ENCODE measurements at regions not wholly inside any gene's neighbourhood (a gene's known extent, or its start where the extent isn't known, plus 50 kb on each side); places are given as distances from the start of the nearest gene placed in this dataset.

DNA sequence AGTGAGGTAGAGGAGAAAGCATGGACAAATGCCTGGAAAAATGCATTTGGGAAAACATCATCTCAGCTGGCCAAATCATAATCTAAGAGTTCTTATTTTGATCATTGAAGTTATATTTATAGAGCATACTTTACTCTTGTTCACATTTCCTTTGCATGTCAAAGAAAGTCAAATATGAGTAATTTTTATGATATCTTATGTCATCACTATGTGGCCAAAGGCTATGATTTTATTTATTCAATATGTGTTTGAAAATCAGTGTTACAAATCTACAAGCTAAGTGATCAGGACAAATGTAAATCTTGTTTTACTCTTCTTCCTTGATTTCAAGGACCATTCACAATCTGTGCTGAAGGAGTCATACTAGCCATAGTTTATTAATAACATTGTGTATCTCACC, 237.2 kb upstream of the DPH6 start:
- no peak for DNase-seq

DNA sequence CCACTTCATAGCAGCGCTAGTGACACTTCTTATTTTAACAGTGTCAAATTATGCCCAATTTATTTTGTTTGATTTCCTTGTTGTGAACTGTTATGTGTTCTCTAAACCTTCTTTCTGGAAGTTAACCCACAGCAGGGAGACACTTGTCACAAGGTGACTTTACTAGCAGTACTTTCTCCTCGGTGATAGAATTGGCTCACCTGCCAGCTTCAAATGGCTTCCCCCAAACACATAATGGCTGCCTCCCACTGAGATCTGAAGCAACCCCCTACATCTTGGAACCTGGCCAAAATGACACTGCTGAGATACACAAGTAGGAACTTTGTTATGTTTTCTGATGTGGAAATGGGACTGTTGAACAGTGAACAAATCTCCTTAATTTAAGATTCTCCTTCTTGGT, 238.8 kb upstream of the DPH6 start:
- peak in 1 of 2 experiments; percentile 3 for DNase-seq

DNA sequence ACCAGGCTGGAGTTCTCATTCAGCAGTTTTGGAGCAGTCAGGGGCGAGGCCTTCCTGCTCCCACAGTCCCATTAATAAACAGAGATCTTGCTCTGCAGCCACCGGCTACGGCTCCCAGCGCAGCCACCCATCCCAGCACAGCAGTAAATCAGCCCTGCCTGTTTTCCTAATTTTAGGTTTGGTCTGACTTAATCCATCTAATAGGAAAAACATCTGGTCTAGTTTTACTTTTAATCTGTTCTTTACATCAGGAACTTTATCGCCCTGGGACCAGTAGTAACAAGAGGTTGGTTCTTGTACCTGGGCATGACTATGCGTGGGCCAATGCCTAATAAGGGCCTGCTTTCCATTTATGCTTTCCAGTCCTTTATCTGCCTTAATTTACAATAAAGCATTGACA, 264.0 kb upstream of the DPH6 start:
- DNase-seq: no peak

DNA sequence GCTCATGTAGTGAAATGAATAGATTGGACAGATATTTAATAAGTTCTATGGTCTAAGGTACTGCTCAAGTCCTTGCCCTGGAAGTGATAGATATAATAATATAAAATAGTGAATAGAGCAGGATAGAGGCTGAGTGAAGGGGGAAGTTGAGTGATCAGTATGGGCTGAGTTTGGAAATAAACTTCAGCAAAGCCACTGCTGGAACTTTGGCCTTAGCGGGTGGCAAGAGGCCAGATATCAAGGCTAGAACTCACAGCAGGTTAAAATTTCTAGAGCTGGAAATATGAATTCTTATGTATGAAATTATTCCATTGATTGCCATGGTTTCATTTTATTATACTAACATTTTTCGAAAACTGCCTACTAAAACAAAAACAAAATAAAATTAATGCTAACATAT, 267.6 kb upstream of the DPH6 start:
- no peak for DNase-seq

DNA sequence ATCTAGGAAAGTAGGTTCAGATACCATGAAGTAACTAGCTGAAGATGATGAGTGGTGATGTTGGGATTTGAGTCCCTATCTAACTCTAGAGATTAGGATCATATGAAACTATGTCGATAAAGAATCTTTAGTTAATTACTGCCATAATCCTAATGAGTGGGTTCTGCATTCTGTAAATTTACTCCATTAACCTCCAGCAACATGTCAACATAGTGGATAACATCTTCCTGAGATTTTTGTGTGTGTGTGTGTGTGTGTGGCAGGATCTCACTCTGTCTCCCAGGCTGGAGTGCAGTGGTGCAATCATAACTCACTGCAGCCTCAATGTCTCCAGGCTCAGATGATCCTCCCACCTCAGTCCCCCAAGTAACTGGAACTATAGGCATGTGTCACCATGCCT, 272.9 kb upstream of the DPH6 start:
- no peak for DNase-seq

DNA sequence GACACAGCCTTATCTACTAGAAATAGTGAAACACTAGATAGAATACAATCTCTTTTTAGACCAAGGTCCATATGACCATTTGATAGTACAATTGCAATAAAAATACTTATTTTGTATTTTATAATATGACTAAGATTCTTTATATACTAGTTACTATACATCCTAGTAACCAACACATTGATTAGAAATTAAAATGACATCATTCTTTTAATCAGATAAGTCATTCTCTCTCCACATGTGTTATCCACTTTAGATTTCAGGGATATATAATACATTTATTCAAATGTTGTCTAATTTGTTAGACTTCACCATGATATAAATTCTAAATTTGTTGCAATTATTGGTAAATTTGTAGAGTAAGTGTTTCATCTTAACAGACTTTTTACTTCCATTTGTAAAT, 276.2 kb upstream of the DPH6 start:
- DNase-seq: no peak

DNA sequence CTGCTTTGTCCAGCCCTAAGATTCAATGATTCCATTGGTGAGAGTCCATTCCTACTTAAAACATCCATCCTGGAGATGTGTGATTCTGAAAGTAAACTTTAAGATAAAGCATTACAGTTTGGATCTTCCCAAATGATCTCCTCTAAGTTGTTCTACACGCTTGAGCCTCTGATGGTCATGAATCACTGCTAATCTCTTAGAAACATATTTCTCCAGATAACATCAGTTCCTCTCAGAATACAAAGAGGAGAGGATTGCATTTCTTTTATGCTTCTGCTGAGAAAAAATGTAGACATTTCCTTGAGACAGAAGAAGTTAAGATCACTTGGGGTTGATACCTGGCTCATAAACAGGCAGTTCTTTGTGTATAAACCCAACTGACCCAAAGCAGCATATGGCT, 281.2 kb upstream of the DPH6 start:
- no peak for DNase-seq

DNA sequence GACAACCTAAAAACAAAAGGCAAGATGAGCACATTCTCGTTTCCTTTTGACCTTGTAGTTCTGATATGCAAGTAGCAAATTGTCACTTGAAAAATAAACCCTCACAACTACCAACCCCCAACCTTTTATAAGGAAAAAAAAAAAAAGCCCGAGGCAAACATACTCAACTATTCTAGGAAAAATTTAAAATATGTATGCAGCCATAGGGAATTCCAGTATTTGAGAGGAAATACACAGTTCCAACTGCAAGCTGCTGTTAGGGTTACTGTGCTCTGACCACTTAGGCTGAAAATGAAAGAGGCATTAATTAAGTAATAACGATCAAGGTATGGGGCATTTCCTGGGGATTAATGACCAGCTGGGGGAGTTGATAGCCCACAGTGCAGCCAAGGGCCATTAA, 281.9 kb upstream of the DPH6 start:
- no peak for DNase-seq

DNA sequence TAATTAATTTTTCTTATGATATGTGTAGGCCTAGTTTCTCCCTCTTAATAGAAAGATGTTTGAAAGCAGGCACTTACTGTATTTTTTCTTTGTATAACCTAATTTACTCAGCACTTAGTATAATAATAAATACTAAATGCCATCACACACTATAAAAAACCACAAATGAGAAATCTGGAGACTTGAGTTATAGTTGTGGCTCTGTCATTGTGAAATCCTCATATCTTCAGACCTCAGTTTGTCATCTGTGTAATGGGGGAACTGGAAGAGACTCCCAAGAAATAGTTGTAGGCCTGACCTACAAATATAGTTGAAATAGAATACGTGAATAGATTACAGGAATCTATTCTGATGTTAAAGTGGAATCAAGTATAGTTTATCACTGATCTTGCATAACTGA, 287.6 kb upstream of the DPH6 start:
- no peak for DNase-seq

DNA sequence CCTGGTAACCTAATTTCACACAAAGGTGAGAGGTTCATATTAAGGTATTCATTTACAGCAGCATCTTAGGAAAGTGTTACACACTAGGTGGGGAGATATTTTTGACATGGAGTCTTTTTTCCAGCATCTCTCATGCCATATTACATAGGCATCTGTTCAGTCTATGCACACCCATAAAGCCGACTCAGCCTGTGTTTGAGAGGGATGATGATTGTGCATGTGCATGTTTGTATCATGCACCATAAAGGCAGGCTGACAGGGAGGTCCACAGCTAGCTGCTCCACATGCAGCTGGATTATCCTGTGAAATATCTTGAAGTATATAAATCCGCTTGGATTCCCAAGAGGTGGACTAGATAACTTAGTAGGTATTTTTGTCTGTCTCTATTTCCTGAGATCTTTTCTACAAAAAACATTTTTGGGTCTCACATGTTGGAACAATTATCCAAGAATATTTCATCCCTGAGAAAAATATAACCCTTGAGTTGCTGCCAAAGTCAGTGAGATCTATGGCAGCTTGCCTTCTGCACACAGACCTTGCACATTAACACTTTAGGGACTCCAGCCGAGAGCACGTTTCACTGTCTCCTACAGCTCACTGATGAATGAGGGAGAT, 288.4 kb upstream of the DPH6 start:
- DNase-seq: no peak

DNA sequence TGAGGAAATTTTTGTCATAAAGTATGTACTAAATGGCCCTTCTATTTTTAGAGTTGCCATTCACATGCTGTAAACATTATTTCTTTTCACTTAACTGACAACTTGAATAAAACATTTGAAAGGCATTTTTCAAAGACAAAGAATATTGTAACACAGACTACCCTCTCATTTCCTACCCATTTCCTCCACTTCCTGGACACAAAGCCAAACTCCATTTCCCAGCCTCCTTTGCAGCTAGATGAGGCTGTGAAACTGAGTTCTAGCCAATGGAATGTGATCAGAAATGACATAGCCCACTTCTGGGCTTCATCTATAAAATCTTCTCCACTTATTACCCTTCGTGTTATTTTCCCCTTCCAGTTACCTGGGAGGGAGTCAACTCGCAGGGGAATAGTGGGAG, 288.9 kb upstream of the DPH6 start:
- no peak for DNase-seq

DNA sequence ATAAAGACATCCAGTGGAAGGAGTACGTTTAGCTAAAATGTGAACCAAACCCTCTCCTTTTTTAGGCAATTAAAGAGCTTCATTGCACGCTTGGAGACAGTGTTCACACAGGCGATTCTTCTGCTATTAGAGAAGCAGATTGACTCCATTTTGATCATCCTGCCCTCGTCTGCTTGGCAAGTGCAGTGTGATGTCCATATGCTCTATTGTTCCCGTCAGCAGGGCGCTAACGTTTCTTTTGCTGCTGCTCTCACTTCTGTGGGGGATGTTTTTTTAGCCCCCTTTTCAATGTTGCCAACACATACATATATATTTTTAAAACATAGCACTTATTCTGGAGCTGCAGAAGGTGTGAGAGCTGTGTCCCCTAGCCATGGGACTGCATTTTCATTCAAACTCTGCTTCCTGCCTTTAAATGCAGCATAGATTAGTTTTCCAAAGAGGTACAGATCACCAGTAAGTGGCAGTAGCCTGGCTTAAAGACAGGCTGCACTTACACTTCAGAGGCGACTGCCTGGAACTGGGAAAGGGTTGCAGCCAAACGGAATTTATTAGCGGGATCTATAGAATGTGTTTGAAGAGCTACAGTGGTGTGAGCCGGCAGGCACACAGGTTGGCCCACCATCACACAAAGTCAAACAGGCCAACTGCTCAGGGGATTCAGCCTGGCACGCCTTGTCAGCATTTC, 292.6 kb upstream of the DPH6 start:
- DNase-seq: no peak

DNA sequence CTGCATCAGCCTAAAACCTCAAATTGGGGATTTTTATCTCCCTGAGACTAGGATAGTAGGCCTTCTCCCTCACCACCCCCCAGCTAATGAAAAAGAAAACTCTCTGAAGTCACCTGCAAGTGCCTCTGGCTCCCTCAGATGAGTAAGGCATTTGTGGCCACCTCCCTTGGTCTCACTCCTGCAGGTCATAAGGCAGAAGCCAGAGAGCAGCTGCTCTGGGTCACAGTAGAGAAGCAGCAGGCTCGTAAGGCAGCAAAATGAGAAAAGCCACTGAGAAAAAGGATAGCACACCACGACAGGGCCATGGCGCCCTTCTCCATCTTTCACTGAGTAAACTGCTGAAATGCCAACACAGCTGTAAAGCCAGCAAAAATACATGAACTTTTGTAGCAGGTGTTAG, 296.7 kb upstream of the DPH6 start:
- no peak for DNase-seq

DNA sequence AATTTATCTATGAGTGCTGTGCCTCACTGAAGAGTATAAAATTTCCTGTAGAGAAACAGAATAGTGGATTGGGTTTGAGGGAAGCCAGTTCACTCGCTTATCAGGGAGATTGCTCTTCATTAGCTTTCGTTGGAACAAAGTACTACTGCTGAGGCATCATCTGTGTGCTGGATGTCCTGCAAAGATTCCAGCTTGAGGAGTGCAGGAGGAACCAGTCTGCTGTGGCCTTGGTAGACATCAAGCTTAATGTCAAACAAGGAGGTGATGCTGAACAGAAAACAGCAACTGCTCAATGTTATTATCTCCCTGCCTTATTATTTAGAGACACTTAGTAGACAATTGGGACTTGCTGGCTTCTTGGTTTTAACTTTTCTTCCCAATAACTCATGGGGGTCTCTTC, 297.5 kb upstream of the DPH6 start:
- DNase-seq: no peak

DNA sequence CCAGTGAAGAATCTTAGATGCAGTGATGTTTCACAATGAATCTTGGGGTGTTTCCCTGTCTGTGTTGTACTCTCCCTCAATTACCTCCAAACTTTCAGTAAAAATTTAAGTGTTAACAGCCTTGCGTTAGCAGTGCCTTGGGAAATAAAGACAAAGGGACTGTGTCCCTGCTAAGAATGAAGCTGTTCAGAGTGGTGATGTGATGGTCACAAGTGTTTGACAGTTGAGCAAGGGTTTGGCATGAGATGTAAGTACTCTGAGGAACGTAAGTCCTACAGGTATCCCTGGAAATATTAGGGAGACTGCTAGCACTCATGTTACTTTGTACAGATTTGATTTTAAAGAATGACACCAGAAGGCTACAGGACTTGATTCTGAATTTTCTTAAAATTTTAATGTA, 304.3 kb upstream of the DPH6 start:
- DNase-seq: no peak

DNA sequence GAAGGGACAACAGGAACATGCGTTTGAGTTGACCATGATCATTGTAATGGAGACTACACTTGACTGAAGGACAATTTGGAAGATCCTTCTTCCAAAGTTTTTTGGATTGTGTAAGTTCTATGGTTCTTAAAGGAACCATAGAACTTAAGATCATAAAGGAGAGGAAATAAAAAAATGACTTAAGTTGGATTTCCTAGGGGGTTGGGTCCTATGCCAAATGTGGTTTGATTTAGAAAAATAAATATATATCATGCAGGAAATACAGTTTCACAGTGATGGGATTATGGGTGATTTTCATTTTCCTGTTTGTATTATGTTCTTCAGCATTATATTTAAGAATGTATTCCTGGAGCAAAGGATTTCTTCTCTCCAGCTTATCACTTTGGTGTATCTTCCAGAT, 305.5 kb upstream of the DPH6 start:
- DNase-seq: no peak

DNA sequence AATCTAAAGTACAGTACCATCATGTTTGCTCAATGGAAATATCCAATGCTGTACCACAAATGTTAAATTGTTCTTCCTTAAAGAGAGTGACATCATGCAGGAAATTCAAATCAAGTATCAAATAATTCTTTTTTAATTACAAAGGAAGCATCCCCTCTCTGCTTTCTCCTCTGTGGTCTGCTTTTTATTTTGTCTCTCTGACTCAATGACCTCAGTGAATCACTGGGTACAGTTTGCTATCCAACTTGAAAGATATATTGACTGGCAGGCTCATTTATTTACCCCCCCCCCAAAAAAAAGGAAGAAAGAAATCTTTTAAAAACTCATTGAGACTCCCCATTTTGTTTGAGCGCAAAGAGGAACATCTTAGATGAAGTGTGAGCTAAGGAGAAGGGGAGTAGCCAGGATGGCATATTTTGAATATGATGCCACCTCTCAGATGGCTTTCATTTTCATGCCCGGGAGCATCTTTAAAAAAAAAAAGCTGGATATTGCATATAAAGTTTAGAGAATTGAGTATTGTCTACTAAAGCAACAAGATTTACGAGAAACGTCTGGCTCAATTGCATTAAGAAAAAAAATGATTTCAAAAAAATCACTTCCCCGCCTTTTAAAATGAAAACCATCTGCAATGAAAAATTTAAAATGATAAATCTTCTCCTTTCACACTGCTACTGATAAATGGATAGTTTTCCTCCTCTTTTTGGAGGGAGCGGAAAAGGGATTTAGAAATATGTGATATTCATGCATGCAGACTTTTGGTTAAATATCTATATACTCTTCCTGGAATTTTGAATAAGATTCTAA, 307.1 kb upstream of the DPH6 start:
- no peak for DNase-seq

DNA sequence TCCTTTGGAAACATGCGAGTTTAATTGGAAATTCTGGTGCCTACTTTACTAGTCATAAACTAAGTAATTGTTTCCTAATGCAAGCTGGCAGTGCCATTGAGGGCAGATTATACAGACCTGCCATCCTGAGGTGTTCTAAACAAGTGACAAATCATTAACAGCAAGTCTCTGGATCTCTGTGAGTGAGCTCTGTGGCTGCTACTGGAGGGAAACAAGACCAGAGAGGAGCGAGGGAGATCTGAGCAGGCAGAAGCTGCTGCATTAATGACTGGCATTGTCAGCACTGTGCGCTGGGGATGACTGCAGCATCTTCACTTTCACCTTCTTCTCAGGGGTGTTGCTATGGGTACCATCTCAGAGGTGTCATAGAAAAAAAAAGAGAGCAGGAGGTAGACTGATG, 308.4 kb upstream of the DPH6 start:
- no peak for DNase-seq

DNA sequence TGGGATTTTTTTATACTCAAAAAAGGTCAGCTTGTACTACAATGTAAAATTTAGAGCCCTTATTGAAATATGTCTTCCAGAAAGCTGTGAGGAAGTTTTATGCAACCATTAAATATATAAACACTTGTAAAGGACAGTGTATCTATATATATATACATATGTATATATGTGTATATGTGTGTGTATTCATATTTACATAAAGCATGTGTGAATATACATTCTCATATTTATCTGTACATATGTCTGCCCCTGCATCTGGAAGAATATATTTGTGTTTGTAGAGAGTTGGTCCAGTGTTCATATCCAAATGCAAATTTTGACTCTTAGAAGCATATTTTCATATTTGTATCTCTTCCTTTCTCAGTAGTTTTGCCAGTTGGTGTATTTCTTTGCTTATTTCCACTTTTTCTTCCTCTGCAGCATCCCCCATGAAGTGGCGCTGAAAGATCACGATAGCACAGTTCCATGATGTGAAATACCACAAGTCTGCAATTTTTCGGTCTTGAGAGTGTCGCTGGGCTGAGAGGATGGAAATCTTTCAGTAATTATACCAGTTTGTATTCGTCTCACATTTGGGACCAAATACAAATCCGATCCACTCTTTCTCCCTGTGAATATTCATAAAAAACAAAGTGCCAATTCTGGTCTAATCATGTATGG, 311.7 kb upstream of the DPH6 start:
- no peak for DNase-seq

DNA sequence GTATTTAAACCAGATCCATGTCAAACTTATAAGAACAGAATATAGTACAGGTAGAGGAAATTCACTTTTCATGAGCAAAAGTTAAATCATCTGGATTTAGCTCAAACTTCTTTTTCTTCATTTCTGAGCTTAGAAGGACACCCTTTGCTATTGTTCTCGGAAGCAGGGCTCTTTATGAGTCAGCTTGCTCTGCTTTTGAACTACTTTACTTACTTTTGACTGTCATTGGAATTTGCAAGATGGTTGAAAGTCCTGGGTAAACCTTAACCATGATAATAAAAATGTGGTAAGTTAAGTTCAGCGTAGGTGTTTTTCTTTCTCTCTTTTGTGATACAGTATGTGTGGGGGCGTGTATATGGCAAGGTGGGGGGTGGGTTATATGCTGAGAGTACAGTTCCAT, 312.7 kb upstream of the DPH6 start:
- no peak for DNase-seq

DNA sequence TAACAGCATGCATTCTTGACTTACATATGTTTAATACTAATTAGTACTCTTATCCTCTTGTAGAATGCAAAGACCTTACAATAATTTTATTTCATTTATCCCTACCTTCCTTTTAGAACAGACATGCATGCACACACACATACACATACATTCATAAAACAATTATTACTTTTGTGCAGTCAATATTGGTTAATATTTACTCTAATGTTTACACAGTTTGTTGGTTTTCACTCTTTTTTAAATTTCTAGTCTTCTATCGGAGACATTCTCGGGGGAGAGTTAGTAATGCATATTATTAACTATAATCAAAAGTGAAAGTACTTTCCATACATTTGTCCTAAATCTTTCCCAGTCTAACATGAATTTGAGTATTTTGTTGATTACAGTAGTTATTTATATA, 317.7 kb upstream of the DPH6 start:
- no peak for DNase-seq

DNA sequence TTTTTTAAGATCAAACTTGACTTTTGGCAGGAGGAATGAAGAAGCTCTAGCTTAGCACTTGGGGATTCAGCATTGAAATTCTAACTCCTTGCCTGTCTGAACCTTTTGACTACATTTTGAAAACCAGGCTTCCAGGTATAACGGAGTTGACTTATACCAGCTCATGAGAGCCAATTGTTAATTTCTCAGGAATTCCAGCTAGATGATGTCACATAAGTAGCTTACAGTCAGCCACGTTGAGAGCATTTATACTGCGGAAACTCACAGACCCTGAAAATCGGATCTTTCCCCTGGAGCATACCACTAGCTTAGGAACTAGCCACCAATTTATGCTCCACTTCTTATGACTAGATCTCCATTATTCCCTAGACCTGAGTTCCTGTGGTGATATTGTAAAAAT, 321.4 kb upstream of the DPH6 start:
- DNase-seq: no peak

DNA sequence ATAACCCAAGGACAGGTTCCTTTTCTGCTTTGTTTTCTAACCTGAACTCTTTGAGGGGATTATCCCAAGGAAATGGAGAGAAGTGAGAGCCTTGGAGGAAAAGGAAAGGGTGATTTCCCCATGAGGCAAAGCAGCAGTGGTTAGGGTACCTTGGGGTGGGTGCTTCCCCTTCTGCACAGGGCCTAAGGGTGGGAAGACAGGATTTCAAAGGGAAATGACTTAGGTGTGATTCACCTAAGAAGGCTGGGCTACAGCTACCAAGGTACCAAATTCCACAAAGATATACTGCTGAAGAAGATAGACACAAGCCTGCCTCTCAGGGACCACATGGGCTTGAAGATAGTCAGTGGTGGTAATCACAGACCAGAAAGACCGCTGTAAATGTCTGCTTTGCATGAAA, 325.3 kb upstream of the DPH6 start:
- DNase-seq: no peak

DNA sequence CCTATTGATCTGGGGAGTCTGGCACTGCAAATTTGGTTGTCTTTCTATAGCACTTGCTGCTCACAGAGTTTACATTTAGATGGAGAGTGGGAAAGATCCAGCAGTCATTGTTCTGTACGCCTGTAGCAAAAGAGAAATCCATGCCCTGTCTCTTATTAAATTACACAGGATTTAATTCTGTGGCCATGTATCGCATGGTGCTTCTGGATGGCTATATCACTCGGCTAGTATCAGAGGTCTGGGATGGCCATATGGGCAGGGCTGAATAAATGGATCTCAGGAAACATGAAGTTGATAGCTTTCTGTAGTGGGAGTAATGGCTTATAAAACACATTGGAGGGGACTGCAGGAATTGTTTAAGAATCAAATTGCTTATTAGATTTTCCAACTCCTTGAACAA, 325.8 kb upstream of the DPH6 start:
- no peak for DNase-seq
